ENCODE measurements at regions not wholly inside any gene's neighbourhood (a gene's known extent, or its start where the extent isn't known, plus 50 kb on each side); places are given as distances from the start of the nearest gene placed in this dataset.

GRCh38 chr1:39085174-39085573 lies 59.0 kb downstream of the NDUFS5 start:
- DNase-seq (no peak), ATAC-seq (no peak)
- no peaks in the 10 kb centered on the region for H3K9me3 Mint-ChIP-seq
- no peaks in the 10 kb centered on the region for H3K36me3 Mint-ChIP-seq (ENCODE audit: insufficient read depth)
- H3K4me1 Mint-ChIP-seq (ENCODE audit: low read depth) = peaks cover 8% of the 10 kb centered on the region
- H3K4me3 Mint-ChIP-seq = no peak overlapping the region
- peaks cover 27% of the 10 kb centered on the region for H3K27me3 Mint-ChIP-seq (ENCODE audit: low read depth)

GRCh38 chr1:39086386-39086785 lies 60.2 kb downstream of the NDUFS5 start:
- Mint-ChIP-seq H3K4me3 (no peak overlapping the region), H3K36me3 (ENCODE audit: insufficient read depth) (no peaks in the 10 kb centered on the region), H3K4me1 (ENCODE audit: low read depth) (peaks cover 7% of the 10 kb centered on the region), H3K9me3 (no peaks in the 10 kb centered on the region), H3K27me3 (ENCODE audit: low read depth) (peaks cover 21% of the 10 kb centered on the region)
- ATAC-seq (no peak), DNase-seq (no peak)

DNA sequence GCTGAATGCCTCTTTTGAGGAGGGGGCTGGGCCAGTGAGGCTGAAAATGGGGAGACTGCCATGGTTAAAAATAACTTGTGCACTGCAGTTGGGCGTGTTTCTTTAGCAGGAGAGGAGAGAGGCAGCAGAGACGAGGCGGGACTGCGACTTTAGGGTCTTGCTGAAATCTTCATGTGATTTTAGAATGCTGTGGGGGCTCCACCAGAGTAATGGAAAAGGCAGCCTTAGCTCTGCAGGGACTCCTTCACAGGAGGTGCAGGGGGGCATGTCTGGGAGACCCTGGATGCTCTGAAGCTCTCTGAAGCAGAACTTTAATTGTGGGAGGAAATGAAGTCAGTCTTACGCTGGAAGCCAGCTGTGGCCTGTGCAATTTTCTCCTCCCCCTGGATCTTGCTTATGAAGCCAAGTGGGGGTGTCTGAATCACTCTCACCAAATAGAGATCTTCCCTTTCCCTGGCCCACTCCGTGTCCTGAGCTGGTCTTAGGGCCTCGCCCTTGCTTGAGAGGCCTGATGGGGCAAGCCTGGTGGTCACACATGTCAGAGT lies 60.8 kb downstream of the NDUFS5 start:
- DNase-seq = no peak
- no peaks in the 10 kb centered on the region for H3K9me3 Mint-ChIP-seq
- ATAC-seq = no peak
- peaks cover 9% of the 10 kb centered on the region for H3K4me1 Mint-ChIP-seq (ENCODE audit: low read depth)
- H3K27me3 Mint-ChIP-seq (ENCODE audit: low read depth) = peaks cover 21% of the 10 kb centered on the region
- no peak overlapping the region for H3K4me3 Mint-ChIP-seq
- H3K36me3 Mint-ChIP-seq (ENCODE audit: insufficient read depth) = no peaks in the 10 kb centered on the region

- Mint-ChIP-seq H3K27me3 (ENCODE audit: low read depth) (peaks cover 16% of the 10 kb centered on the region), H3K36me3 (ENCODE audit: insufficient read depth) (no peaks in the 10 kb centered on the region), H3K9me3 (no peaks in the 10 kb centered on the region), H3K4me1 (ENCODE audit: low read depth) (peaks cover 9% of the 10 kb centered on the region), H3K4me3 (no peak overlapping the region)
- ATAC-seq (no peak), DNase-seq (no peak)
Observed at GRCh38 chr1:39087435-39087834, 61.3 kb downstream of the NDUFS5 start.

- no peak for ATAC-seq
- no peak for DNase-seq
- Mint-ChIP-seq H3K4me3 (no peak overlapping the region), H3K27me3 (ENCODE audit: low read depth) (peaks cover 6% of the 10 kb centered on the region), H3K4me1 (ENCODE audit: low read depth) (peaks cover 10% of the 10 kb centered on the region), H3K36me3 (ENCODE audit: insufficient read depth) (no peaks in the 10 kb centered on the region), H3K9me3 (no peaks in the 10 kb centered on the region)
Observed at GRCh38 chr1:39088658-39089057, 62.5 kb downstream of the NDUFS5 start.

DNA sequence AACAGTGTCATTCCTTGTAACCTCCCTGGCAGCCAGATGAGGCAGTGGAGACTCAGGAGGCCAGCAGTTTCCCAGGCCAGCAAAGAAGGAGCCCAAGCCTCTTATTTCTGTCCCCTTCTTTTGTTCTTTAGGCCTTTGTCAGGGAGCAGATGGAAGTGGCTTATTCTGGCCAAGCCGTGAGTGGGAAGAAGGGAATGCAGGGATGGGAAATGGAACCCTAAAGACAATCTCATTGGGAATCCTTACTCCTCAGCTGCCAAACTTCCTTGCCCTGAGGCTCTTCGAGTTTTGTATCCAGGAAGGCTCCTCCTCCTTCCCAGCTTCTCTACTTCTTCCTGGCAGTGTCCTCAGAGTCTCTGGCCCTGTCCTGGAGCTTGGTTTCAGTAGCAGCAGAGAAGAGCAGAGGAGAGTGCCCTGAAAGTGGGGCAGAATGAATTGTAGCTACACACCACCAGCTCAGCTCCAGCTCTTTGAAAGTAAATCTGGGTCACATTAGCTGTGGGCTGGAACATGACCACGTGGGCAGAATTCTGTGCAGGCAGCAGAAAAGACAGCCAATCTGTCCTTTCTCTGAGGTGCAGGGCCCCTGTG lies 63.9 kb downstream of the NDUFS5 start:
- DNase-seq (no peak), ATAC-seq (no peak)
- no peaks in the 10 kb centered on the region for H3K9me3 Mint-ChIP-seq
- H3K27me3 Mint-ChIP-seq (ENCODE audit: low read depth) = peaks cover 4% of the 10 kb centered on the region
- no peaks in the 10 kb centered on the region for H3K36me3 Mint-ChIP-seq (ENCODE audit: insufficient read depth)
- H3K4me3 Mint-ChIP-seq = no peak overlapping the region
- H3K4me1 Mint-ChIP-seq (ENCODE audit: low read depth) = peaks cover 10% of the 10 kb centered on the region

DNA sequence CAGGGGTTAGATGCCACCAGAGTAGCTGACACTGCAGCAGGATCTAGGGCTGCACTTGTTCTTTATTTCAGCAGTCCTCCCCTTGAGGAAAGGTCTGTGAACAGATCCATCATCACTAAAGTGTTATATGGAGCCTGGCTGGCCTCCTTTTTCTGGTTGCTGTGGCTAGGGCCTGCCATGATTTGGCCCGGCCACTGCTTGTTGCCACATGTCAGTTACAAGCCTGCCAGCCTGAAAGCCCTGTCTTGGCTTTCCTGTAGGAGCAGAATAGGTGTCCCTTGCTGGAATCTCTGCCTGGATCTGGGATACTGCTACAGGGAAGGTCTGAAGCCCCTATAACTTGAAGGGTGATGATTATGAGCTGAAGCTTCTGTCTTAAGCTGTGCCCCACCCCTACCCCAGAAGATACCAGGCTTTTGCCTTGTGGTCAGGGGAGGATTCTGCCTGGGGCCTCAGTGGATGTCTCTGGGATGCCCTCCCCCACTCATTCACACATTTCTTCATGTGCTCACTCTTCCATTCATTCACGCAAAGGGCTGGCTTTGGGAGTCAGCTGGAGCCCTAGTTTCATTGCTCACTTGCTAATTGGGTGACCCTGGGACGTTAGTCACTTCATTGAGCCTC lies 64.7 kb downstream of the NDUFS5 start:
- Mint-ChIP-seq H3K4me3 (no peak overlapping the region), H3K36me3 (ENCODE audit: insufficient read depth) (no peaks in the 10 kb centered on the region), H3K9me3 (no peaks in the 10 kb centered on the region), H3K4me1 (ENCODE audit: low read depth) (peaks cover 10% of the 10 kb centered on the region), H3K27me3 (ENCODE audit: low read depth) (peaks cover 2% of the 10 kb centered on the region)
- ATAC-seq (no peak), DNase-seq (no peak)

- H3K4me3 Mint-ChIP-seq = no peak overlapping the region
- ATAC-seq (peak in 1 of 2 donors; percentile 62), DNase-seq (peak; percentile 52)
- no peaks in the 10 kb centered on the region for H3K36me3 Mint-ChIP-seq (ENCODE audit: insufficient read depth)
- H3K9me3 Mint-ChIP-seq = no peaks in the 10 kb centered on the region
- peaks cover 10% of the 10 kb centered on the region for H3K4me1 Mint-ChIP-seq (ENCODE audit: low read depth)
- H3K27me3 Mint-ChIP-seq (ENCODE audit: low read depth) = no peaks in the 10 kb centered on the region
Observed at GRCh38 chr1:39091845-39092645, 65.9 kb downstream of the NDUFS5 start.

- no peaks in the 10 kb centered on the region for H3K9me3 Mint-ChIP-seq
- no peaks in the 10 kb centered on the region for H3K27me3 Mint-ChIP-seq (ENCODE audit: low read depth)
- DNase-seq (no peak), ATAC-seq (no peak)
- H3K4me1 Mint-ChIP-seq (ENCODE audit: low read depth) = peaks cover 17% of the 10 kb centered on the region
- no peaks in the 10 kb centered on the region for H3K36me3 Mint-ChIP-seq (ENCODE audit: insufficient read depth)
- no peak overlapping the region for H3K4me3 Mint-ChIP-seq
Observed at GRCh38 chr1:39094685-39095084, 68.5 kb downstream of the NDUFS5 start.

DNA sequence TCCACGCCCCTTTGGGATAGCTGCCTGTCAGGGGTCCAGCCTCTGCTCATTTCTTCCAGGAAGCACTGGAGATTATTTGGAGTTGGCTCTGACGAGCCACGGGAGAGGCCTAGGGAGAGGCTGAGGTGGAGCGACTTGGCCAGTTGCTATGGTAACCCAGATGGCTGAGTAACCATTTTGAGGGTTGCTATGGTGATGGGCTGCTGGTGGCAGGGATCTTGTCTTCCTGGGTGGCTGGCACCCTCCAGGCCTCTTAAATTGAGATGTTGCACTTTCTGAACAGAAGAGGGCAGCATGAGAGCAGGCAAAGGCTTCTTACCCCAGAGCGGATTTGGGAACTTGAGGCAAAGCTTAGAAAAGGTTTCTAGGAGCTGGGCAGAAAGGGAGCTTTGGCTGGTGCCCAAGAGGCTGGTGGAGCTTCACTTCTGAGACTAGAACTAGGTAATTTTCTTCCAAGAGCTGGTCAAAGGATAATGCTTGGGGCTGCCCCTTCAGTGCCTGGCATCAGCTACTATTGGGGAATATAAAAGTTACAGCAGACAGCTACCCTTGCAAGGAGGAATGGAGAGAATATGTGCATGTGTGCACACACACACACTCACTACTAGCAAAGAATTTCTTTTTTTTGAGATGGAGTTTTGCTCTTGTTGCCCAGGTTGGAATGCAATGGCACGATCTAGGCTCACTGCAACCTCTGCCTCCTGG lies 72.5 kb downstream of the NDUFS5 start:
- Mint-ChIP-seq H3K4me3 (no peak overlapping the region), H3K9me3 (no peaks in the 10 kb centered on the region)

GRCh38 chr1:39102537-39103327 lies 76.6 kb downstream of the NDUFS5 start:
- Mint-ChIP-seq H3K27me3 (ENCODE audit: low read depth) (peaks cover 2% of the 10 kb centered on the region), H3K4me1 (ENCODE audit: low read depth) (peaks cover 39% of the 10 kb centered on the region), H3K4me3 (peak overlapping the region; percentile 9), H3K9me3 (no peaks in the 10 kb centered on the region), H3K36me3 (ENCODE audit: insufficient read depth) (no peaks in the 10 kb centered on the region)
- ATAC-seq = peak; percentile 18 to 19
- no peak for DNase-seq

More for the DNA sequence above, 72.5 kb downstream of the NDUFS5 start:
- peak; percentile 82 to 87 for ATAC-seq
- H3K27me3 Mint-ChIP-seq (ENCODE audit: low read depth) = no peaks in the 10 kb centered on the region
- no peaks in the 10 kb centered on the region for H3K36me3 Mint-ChIP-seq (ENCODE audit: insufficient read depth)
- peak; percentile 53 for DNase-seq
- peaks cover 23% of the 10 kb centered on the region for H3K4me1 Mint-ChIP-seq (ENCODE audit: low read depth)

DNA sequence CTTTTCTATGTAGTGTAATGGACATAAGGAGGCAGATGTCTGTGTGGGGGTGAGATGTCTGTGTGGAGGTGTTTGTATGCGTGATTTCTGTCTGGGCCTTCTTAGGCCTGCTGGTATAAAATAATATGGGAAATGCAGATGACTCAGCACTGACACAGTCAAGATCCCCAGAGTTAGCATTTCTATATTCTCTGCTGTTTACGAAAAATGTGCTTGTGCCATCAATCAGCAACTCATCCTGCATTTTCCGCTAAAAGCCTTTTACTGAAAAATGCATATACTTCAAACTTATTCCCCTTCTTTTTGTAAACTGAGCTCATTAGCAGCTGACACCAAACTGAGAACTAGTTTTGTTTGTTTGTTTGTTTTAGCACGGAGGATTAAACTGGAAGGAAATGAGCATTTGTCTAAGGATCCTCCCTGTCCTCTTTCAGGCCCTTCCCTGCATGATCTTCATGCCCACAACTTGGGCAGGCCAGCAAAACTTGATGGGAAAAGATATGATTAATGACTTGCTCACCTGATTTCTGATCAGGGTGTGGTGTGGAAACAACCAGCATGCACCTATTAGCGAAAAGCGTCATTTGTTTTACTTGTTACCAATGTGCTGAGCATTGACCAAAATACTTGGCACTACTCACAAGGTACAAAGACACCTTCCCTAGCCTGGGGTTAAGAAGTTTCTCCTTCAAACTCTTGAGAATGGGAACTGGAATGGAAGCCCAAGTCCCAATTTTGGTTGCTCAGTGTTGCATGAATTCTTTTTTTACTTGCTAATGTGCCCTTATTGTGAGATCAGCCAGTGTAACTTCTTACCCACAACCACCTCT lies 77.4 kb downstream of the NDUFS5 start:
- Mint-ChIP-seq H3K4me3 (peak overlapping the region; percentile 58), H3K27me3 (ENCODE audit: low read depth) (peaks cover 2% of the 10 kb centered on the region), H3K36me3 (ENCODE audit: insufficient read depth) (no peaks in the 10 kb centered on the region), H3K9me3 (no peaks in the 10 kb centered on the region), H3K4me1 (ENCODE audit: low read depth) (peaks cover 36% of the 10 kb centered on the region)
- DNase-seq (no peak), ATAC-seq (peak in 1 of 2 donors; percentile 4)
